PC-9 (cell line): ENCODE measurements at regions not wholly inside any gene's neighbourhood (a gene's known extent, or its start where the extent isn't known, plus 50 kb on each side); places are given as distances from the start of the nearest gene placed in this dataset.
"Not testable (repeated sequence)": the region's sequence is repeated elsewhere in the genome, so short reads cannot be mapped to it uniquely, and the experiment has no call there.

Source experiments
- BruUV-seq: library from RNA; stranded (reverse); fragments of 400-500 nt; replicated peaks from 2 replicates; lab custom pipeline; 2021; lab: Mats Ljungman, UMichigan
- CTCF ChIA-PET: fragments of 300-600 bp; sonication (Branson Sonifier 250); formaldehyde crosslinking; loops from one replicate; lab custom pipeline; 2022; ENCODE audit warnings: antibody characterized with exemption; lab: Charles Lee
- POLR2A ChIA-PET: fragments of 300-600 bp; sonication (Branson Sonifier 250); formaldehyde crosslinking; loops from one replicate; lab custom pipeline; 2022; ENCODE audit warnings: antibody characterized with exemption; ENCODE audit not compliant: unreplicated experiment; lab: Charles Lee
- DNase-seq, 2 experiments: peaks; one replicate each; pipeline versions ENCODE4 v3.0.0 to v3.0.0-alpha.2; 2015 to 2022; ENCODE audit warnings: mixed read lengths in 1 of 2
- H2AFZ ChIP-seq: fragments of 200-600 bp; sonication (generic); 2 replicates; pipeline ENCODE4 v1.8.1; 2017; ENCODE audit warnings: antibody characterized with exemption
- H3F3A ChIP-seq: fragments of 200-600 bp; sonication (generic); 2 replicates; pipeline ENCODE4 v1.8.1; 2017; ENCODE audit warnings: antibody characterized with exemption, mild to moderate bottlenecking, low read depth; ENCODE audit not compliant: insufficient read depth
- H3K27ac ChIP-seq: fragments of 200-600 bp; sonication (generic); 2 replicates; pipeline ENCODE4 v1.6.1; 2016; ENCODE audit warnings: mixed run types
- H3K27me3 ChIP-seq: fragments of 200-600 bp; sonication (generic); 2 replicates; pipeline ENCODE4 v1.6.1; 2016; ENCODE audit warnings: low read depth, mixed run types; ENCODE audit not compliant: insufficient read depth
- H3K36me3 ChIP-seq: fragments of 200-600 bp; sonication (generic); 2 replicates; pipeline ENCODE4 v1.6.1; 2016; ENCODE audit warnings: low read depth, mixed run types
- H3K4me1 ChIP-seq: fragments of 200-600 bp; sonication (generic); replicated peaks from 2 replicates; pipeline ENCODE4 v1.6.1; 2016; ENCODE audit warnings: mixed run types; ENCODE audit not compliant: insufficient read depth
- H3K4me2 ChIP-seq: fragments of 200-600 bp; sonication (generic); 2 replicates; pipeline ENCODE4 v1.6.1; 2017; ENCODE audit warnings: mixed run types
- H3K4me3 ChIP-seq: fragments of 200-600 bp; sonication (generic); 2 replicates; pipeline ENCODE4 v1.6.1; 2016; ENCODE audit warnings: mixed run types
- H3K79me2 ChIP-seq: fragments of 200-600 bp; sonication (generic); 2 replicates; pipeline ENCODE4 v1.6.1; 2017; ENCODE audit warnings: low read depth, mixed run types
- H3K9me2 ChIP-seq: fragments of 200-600 bp; sonication (generic); 2 replicates; pipeline ENCODE4 v1.8.1; 2017; ENCODE audit warnings: mild to moderate bottlenecking; ENCODE audit not compliant: insufficient read depth
- H3K9me3 ChIP-seq: fragments of 200-600 bp; sonication (generic); 2 replicates; pipeline ENCODE4 v1.8.1; 2016; ENCODE audit warnings: low read depth; ENCODE audit not compliant: insufficient read depth
- H4K20me1 ChIP-seq: fragments of 200-600 bp; sonication (generic); 2 replicates; pipeline ENCODE4 v1.8.1; 2017; ENCODE audit not compliant: insufficient read depth
- EZH2 ChIP-seq: fragments of 200-600 bp; sonication (generic); IDR thresholded peaks from 2 replicates; pipeline ENCODE4 v1.8.0; 2017; ENCODE audit warnings: antibody characterized with exemption, low read depth
- intact Hi-C: fragments of 100-400 bp; cut with micrococcal nuclease; formaldehyde crosslinking; loops from one replicate; pipeline ENCODE4 v1.10.0; 2022; ENCODE audit not compliant: unreplicated experiment
- TF ChIP-seq, protein P1 (sequence below): fragments of 200-600 bp; sonication (generic); conservative IDR thresholded peaks from 2 replicates; pipeline ENCODE4 v1.6.1; 2017; ENCODE audit warnings: mixed run types, antibody characterized with exemption, mild to moderate bottlenecking, moderate library complexity

DNA sequence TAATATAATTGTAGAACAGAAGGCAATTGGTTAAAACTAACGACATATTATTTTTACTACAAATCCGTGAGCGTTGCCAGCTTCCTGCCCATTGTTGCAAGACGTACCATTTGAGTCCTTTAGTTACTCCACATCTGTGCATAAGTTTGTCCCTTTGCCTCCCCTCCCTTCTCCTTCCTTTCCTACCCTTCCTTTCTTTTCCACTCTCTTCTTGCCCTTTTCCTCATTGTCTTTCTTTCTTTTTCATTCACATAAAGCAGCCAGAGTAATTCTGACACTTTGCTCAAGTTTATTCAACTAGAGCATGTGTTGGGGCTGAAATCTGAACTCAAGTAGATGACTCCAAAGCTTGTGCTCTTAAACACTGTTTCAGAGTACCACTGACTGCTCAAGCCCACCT, 239.1 kb downstream of the FOXG1 start:
- Histone ChIP-seq H4K20me1 (no peaks in the 10 kb centered on the region), H2AFZ (no peak overlapping the region), H3K4me1 (no peaks in the 10 kb centered on the region), H3K27me3 (no peaks in the 10 kb centered on the region), H3K9me3 (no peaks in the 10 kb centered on the region), H3K79me2 (no peaks in the 10 kb centered on the region), H3F3A (no peaks in the 10 kb centered on the region), H3K4me3 (no peak overlapping the region), H3K36me3 (no peaks in the 10 kb centered on the region), H3K4me2 (no peak overlapping the region), H3K27ac (no peak overlapping the region), H3K9me2 (no peaks in the 10 kb centered on the region)
- no peak for DNase-seq
- TF ChIP-seq EZH2, result no peak
- TF ChIP-seq, protein P1, sequence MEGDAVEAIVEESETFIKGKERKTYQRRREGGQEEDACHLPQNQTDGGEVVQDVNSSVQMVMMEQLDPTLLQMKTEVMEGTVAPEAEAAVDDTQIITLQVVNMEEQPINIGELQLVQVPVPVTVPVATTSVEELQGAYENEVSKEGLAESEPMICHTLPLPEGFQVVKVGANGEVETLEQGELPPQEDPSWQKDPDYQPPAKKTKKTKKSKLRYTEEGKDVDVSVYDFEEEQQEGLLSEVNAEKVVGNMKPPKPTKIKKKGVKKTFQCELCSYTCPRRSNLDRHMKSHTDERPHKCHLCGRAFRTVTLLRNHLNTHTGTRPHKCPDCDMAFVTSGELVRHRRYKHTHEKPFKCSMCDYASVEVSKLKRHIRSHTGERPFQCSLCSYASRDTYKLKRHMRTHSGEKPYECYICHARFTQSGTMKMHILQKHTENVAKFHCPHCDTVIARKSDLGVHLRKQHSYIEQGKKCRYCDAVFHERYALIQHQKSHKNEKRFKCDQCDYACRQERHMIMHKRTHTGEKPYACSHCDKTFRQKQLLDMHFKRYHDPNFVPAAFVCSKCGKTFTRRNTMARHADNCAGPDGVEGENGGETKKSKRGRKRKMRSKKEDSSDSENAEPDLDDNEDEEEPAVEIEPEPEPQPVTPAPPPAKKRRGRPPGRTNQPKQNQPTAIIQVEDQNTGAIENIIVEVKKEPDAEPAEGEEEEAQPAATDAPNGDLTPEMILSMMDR, result no peak
- no TSS peak for BruUV-seq
- CTCF ChIA-PET, result no interaction called here
- intact Hi-C loops, result no loop called here
- POLR2A ChIA-PET, result no interaction called here

DNA sequence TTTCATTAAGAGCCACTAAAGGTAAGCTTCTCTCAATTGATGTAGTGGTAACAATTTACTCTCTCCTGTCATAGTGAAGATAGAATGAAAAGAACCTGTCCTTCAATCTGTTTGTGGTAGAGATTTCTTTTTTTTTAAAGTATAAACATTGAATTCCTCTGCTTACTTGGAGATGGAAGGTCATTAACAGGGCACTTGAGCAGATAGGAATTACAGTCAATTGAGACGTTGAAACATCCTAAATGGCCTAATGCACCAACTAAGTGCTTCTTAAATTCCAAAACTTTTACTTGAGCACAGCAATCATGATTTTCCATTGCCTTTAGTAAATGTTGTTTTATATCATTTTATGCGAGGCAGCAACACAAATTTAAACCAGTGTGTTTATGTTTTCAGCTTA, 241.4 kb downstream of the FOXG1 start:
- ChIA-PET POLR2A (no interaction called here), CTCF (no interaction called here)
- intact Hi-C loops, result no loop called here
- Histone ChIP-seq H3K79me2 (no peaks in the 10 kb centered on the region), H3K27ac (no peak overlapping the region), H3K4me3 (no peak overlapping the region), H2AFZ (no peak overlapping the region), H3K9me3 (no peaks in the 10 kb centered on the region), H3K27me3 (no peaks in the 10 kb centered on the region), H3K36me3 (no peaks in the 10 kb centered on the region), H4K20me1 (no peaks in the 10 kb centered on the region), H3F3A (no peaks in the 10 kb centered on the region), H3K9me2 (no peaks in the 10 kb centered on the region), H3K4me1 (no peaks in the 10 kb centered on the region), H3K4me2 (no peak overlapping the region)
- TF ChIP-seq, protein P1, result no peak
- TF ChIP-seq EZH2, result no peak
- DNase-seq, result no peak
- no TSS peak for BruUV-seq

DNA sequence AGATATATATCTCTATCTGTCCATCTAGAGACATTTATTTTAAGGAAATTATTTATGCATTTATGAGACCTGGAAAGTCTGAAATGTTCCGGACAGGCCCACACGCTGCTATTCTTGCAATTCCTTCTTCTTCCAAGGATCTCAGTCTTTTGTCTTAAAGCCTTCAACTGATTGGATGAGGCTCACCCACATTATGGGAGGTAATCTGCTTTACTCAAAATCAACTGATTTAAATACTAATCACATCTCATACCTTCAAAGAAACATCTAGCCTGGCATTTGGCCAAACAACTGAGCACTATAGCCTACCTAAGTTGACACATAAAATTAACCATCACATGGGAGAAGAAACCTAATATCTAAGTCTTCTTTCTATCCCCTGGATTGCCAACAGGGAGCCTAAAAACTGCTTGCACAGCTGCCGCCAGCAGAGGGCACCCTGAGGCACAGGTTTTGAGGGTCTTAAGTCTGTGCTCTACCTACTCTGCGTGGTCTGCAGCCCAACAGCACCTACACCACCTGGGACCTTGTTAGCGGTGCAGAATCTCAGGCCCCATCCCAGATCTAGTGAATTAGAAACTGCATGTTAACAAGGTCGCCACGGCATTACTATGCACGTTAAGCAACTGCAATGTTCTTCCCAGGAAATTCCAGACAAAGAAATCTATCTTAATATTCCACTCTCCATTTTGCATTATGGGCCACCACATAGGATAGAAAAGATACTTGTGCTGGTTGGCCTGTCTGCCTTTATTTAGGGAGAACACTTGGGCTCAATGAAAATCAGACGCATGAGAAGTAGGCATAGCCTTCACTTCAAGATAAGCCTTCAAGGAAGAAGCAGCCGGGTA, 249.7 kb downstream of the FOXG1 start:
- ChIA-PET CTCF (no interaction called here), POLR2A (no interaction called here)
- no peak for TF ChIP-seq EZH2
- TF ChIP-seq, protein P1, result peak; percentile 68
- Histone ChIP-seq H3K27me3 (no peaks in the 10 kb centered on the region), H3K4me3 (no peak overlapping the region), H2AFZ (no peak overlapping the region), H3K4me1 (no peaks in the 10 kb centered on the region), H4K20me1 (no peaks in the 10 kb centered on the region), H3K9me2 (no peaks in the 10 kb centered on the region), H3F3A (no peaks in the 10 kb centered on the region), H3K9me3 (no peaks in the 10 kb centered on the region), H3K36me3 (no peaks in the 10 kb centered on the region), H3K79me2 (no peaks in the 10 kb centered on the region), H3K4me2 (no peak overlapping the region), H3K27ac (no peak overlapping the region)
- BruUV-seq, result no TSS peak
- intact Hi-C loops, result no loop called here
- DNase-seq, result peak in 1 of 2 experiments; percentile 14

GRCh38 chr14:29023505-29023904, 256.9 kb downstream of the FOXG1 start:
- intact Hi-C loops, result loop anchor here (10.0 kb wide), 1 partner anchor 501 kb away; no protein-coding TSS in a partner anchor
- H2AFZ ChIP-seq, CTCF ChIA-PET, DNase-seq, H3K79me2 ChIP-seq, H3K36me3 ChIP-seq, H3K9me2 ChIP-seq, H3K9me3 ChIP-seq, H3K4me1 ChIP-seq, BruUV-seq, H3K4me2 ChIP-seq, H3K27me3 ChIP-seq, H3K4me3 ChIP-seq, H3F3A ChIP-seq, H3K27ac ChIP-seq, POLR2A ChIA-PET, H4K20me1 ChIP-seq: not testable (repeated sequence)

- POLR2A ChIA-PET, H3K4me2 ChIP-seq, H3K4me3 ChIP-seq, H4K20me1 ChIP-seq, H3K27me3 ChIP-seq, H3K27ac ChIP-seq, H3K79me2 ChIP-seq, CTCF ChIA-PET, H3K9me2 ChIP-seq, H3F3A ChIP-seq, BruUV-seq, H3K9me3 ChIP-seq, H3K4me1 ChIP-seq, H3K36me3 ChIP-seq, DNase-seq, H2AFZ ChIP-seq: not testable (repeated sequence)
- intact Hi-C loops, result loop anchor here (10.0 kb wide), 1 partner anchor 497 kb away; no protein-coding TSS in a partner anchor
Measured at GRCh38 chr14:29027441-29027840, 260.9 kb downstream of the FOXG1 start.
